Immature natural killer cell (primary cell): ENCODE measurements at regions not wholly inside any gene's neighbourhood (a gene's known extent, or its start where the extent isn't known, plus 50 kb on each side); places are given as distances from the start of the nearest gene placed in this dataset.

ENCODE experiments used
- DNase-seq, 3 donors: peaks; one replicate each; pipeline ENCODE4 v3.0.0; 2022; ENCODE audit warnings: mixed read lengths in 1 of 3
- H3K27ac Mint-ChIP-seq, 6 donors: one replicate each; pipeline ENCODE4 v1.8.0; 2020; ENCODE audit warnings: mixed read lengths in 6 of 6, mild to moderate bottlenecking in 5 of 6, inconsistent platforms in 4 of 6, moderate library complexity in 3 of 6
- H3K27me3 Mint-ChIP-seq, 3 donors: one replicate each; pipeline ENCODE4 v1.8.0; 2020 to 2021; ENCODE audit warnings: low read depth in 3 of 3, mild to moderate bottlenecking in 3 of 3, mixed read lengths in 3 of 3, moderate library complexity in 3 of 3, inconsistent platforms in 1 of 3
- H3K36me3 Mint-ChIP-seq, 3 donors: one replicate each; pipeline ENCODE4 v1.8.0; 2020; ENCODE audit warnings: mixed read lengths in 3 of 3, inconsistent platforms in 2 of 3, mild to moderate bottlenecking in 2 of 3
- H3K4me1 Mint-ChIP-seq, 2 donors: one replicate each; pipeline ENCODE4 v1.8.0; 2020; ENCODE audit warnings: inconsistent platforms in 2 of 2, mild to moderate bottlenecking in 2 of 2, mixed read lengths in 2 of 2, moderate library complexity in 1 of 2
- H3K4me3 Mint-ChIP-seq, 5 donors: one replicate each; pipeline ENCODE4 v1.8.0; 2020; ENCODE audit warnings: mild to moderate bottlenecking in 5 of 5, mixed read lengths in 5 of 5, inconsistent platforms in 3 of 5, moderate library complexity in 3 of 5
- H3K9me3 Mint-ChIP-seq, 6 donors: one replicate each; pipeline ENCODE4 v1.8.0; 2020; ENCODE audit warnings: mild to moderate bottlenecking in 6 of 6, mixed read lengths in 6 of 6, inconsistent platforms in 4 of 6, moderate library complexity in 3 of 6

DNA sequence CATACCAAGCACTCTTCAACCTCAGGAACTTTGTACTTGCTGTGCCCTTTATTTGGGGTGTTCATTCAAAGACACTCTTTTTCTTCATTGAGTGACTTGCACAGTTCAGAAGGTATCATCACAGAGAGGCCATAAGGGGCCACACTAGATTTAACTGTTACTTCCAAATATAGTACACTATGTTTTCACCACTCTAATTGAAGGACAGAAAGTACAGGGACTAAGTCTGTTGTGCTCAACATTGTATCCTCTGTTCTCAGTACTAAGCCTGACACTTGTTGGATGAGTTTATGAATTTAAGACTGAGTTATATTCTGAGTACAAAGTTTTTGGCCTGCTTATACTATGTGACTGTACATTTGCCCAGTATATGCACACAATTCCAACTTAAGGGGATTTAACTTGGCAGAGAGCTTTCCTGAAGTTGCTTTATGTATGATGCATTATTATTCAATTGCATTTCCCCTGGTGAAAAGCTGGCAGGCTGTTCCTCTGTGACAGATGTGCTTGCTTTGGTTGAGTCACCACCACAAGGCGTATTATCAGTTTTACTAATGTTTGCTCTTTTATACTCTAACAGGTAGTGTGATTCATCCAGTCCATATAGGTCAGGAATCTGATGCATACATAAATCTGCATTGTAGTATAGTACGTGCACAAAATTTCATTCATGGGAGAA, 714.8 kb downstream of the TLR4 start:
- peaks cover 0 to 1% (median 0%) of the 10 kb centered on the region in 3 donors for H3K27me3 Mint-ChIP-seq
- peaks cover 0 to 23% (median 0%) of the 10 kb centered on the region in 6 donors for H3K9me3 Mint-ChIP-seq
- no peak overlapping the region for H3K4me3 Mint-ChIP-seq
- H3K27ac Mint-ChIP-seq: no peak overlapping the region
- H3K36me3 Mint-ChIP-seq: no peaks in the 10 kb centered on the region
- DNase-seq: no peak
- H3K4me1 Mint-ChIP-seq: no peaks in the 10 kb centered on the region

GRCh38 chr9:118419676-118420075, 715.5 kb downstream of the TLR4 start:
- Mint-ChIP-seq H3K27me3 (peaks cover 0 to 1% (median 0%) of the 10 kb centered on the region in 3 donors), H3K4me3 (no peak overlapping the region), H3K4me1 (no peaks in the 10 kb centered on the region), H3K27ac (no peak overlapping the region), H3K9me3 (peaks cover 0 to 23% (median 0%) of the 10 kb centered on the region in 6 donors), H3K36me3 (no peaks in the 10 kb centered on the region)
- no peak for DNase-seq

DNA sequence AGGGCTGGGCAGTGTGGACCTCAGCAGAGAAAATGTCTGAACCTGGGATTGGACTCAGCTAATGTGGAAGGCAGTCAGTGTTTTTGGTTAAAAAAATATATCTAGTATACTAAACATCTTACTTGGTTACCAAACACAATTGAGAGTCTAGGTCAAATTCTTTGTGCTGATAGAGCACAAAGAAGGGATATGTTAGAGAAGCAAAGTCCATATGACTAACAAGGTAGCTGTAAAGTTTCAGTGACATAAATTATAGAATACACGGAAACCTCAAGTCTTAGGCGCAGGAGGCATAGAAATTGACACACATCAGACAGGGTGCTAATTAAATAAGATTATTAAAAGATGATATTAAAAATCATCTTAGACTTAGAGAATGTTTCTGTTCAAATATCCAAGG, 718.3 kb downstream of the TLR4 start:
- H3K36me3 Mint-ChIP-seq: no peaks in the 10 kb centered on the region
- no peak overlapping the region for H3K4me3 Mint-ChIP-seq
- no peak overlapping the region for H3K27ac Mint-ChIP-seq

DNA sequence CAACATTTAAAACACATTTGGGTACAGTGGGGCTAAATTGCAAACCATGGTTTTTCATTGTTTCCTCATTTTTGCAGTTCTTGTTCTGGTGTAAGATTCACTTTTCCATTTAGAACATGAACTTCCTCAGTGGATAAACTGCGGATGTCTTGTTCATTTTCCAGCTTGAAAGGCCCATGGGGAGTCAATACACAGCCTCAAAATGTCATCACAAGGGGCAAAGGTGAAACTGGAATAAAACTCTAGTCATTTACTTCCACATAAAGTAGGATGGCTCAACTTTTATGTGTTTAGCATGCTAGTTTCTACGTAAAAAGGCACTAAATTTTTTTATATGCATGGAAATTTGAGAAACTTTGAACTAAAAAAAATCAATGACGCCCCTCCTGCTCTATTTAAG, 718.8 kb downstream of the TLR4 start:
- no peak overlapping the region for H3K27ac Mint-ChIP-seq
- DNase-seq: no peak
- H3K36me3 Mint-ChIP-seq: no peaks in the 10 kb centered on the region
- H3K9me3 Mint-ChIP-seq: peaks cover 0 to 10% (median 4%) of the 10 kb centered on the region in 6 donors
- no peaks in the 10 kb centered on the region for H3K4me1 Mint-ChIP-seq
- H3K4me3 Mint-ChIP-seq: no peak overlapping the region
- H3K27me3 Mint-ChIP-seq: no peaks in the 10 kb centered on the region

More for the DNA sequence above, 718.3 kb downstream of the TLR4 start:
- DNase-seq: no peak
- no peaks in the 10 kb centered on the region for H3K4me1 Mint-ChIP-seq
- H3K27me3 Mint-ChIP-seq: peaks cover 0 to under 1% (median 0%) of the 10 kb centered on the region in 3 donors
- peaks cover 0 to 10% (median 4%) of the 10 kb centered on the region in 6 donors for H3K9me3 Mint-ChIP-seq

DNA sequence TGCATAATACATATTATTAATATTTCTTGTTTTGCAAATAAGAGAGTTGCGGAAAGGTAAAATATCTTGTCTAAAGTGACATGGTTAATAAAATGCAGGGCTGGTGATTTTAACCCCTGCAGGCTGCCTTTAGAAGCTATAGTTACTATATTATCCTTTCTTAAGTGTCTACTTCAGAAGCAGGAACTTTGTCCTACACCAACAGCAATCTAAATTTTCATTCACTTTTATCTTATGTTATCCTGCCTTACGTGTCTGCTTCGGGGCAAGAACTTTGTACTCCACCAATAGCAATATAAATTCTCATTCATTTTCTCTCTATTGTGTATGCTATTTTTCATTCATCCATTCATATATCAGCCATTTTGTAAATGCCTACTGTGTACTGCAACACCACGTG, 719.5 kb downstream of the TLR4 start:
- Mint-ChIP-seq H3K27ac (no peak overlapping the region), H3K4me3 (no peak overlapping the region), H3K27me3 (no peaks in the 10 kb centered on the region), H3K9me3 (peaks cover 0 to 7% (median 4%) of the 10 kb centered on the region in 6 donors), H3K4me1 (no peaks in the 10 kb centered on the region), H3K36me3 (no peaks in the 10 kb centered on the region)
- no peak for DNase-seq

DNA sequence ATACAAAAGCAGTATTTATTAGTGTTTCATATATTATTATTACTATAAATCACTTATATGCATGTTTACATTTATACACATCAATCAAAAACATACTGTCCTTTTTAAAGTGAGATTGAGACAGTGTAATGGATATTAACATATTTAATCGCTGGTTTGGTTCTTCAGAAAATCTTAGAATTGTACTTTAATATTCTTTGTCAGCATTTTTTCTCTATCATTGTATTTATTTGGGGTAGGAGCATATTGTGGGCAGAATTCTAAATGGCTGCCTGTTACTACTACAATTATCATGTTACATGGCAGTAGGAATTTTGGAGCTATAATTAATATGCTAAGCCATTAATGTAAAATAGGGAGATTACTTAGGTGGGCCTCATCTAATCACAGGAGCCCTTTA, 722.6 kb downstream of the TLR4 start:
- H3K36me3 Mint-ChIP-seq: no peaks in the 10 kb centered on the region
- H3K27ac Mint-ChIP-seq: no peak overlapping the region
- no peaks in the 10 kb centered on the region for H3K27me3 Mint-ChIP-seq
- H3K9me3 Mint-ChIP-seq: peaks cover 0 to 11% (median 4%) of the 10 kb centered on the region in 6 donors
- no peak overlapping the region for H3K4me3 Mint-ChIP-seq
- DNase-seq: no peak
- no peaks in the 10 kb centered on the region for H3K4me1 Mint-ChIP-seq

DNA sequence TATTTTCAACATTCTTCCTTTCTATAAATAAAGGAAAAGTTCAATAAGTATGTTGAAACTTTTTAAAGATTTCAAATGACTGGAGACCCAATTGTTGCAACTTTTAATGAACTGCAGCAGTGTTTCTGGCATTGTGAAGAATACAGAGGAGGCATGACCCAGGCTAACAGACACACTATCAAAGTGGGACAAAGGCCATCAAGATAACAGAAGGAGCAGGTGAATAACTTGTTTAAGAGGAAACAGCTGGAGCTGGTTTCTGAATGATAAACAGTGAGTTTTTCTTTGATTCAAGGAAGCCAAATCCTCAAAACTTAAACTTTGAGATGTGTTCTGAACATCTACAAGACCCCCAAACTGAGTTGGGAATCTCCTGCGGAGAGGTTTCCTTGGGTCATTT, 734.6 kb downstream of the TLR4 start:
- peaks cover 0 to 2% (median 0%) of the 10 kb centered on the region in 3 donors for H3K27me3 Mint-ChIP-seq
- no peaks in the 10 kb centered on the region for H3K36me3 Mint-ChIP-seq
- H3K9me3 Mint-ChIP-seq: peaks cover 0 to 7% (median under 1%) of the 10 kb centered on the region in 6 donors
- DNase-seq: no peak
- no peaks in the 10 kb centered on the region for H3K4me1 Mint-ChIP-seq
- no peak overlapping the region for H3K27ac Mint-ChIP-seq
- H3K4me3 Mint-ChIP-seq: no peak overlapping the region

DNA sequence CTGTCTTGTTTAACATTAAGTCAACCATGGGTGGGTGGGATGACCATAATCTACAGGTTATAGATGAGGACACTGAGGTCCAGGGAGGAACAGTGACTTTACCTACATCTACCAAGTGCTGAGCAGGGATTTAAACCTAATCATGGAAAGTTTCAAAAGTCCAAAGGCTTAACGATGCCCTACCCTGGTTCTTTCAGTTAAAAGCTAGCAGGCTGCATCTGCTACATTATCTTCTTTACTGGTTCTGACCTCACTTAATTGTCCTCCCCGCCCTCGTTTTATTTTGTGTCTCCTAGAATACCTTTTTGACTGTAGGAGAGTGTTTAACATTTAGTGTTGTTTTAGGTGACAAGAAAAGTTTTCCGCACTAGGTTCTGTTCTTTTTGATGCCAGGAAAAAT, 735.2 kb downstream of the TLR4 start:
- Mint-ChIP-seq H3K4me3 (no peak overlapping the region), H3K27ac (no peak overlapping the region), H3K27me3 (peaks cover 0 to 2% (median 0%) of the 10 kb centered on the region in 3 donors), H3K36me3 (no peaks in the 10 kb centered on the region), H3K9me3 (peaks cover 0 to 7% (median 0%) of the 10 kb centered on the region in 6 donors), H3K4me1 (no peaks in the 10 kb centered on the region)
- DNase-seq: no peak

- no peak for DNase-seq
- Mint-ChIP-seq H3K27ac (no peak overlapping the region), H3K9me3 (peaks cover 0 to 2% (median 0%) of the 10 kb centered on the region in 6 donors), H3K4me1 (no peaks in the 10 kb centered on the region), H3K27me3 (no peaks in the 10 kb centered on the region), H3K4me3 (no peak overlapping the region), H3K36me3 (no peaks in the 10 kb centered on the region)
These were observed 740.2 kb downstream of the TLR4 start for GRCh38 chr9:118444403-118444802.

- H3K27me3 Mint-ChIP-seq: no peaks in the 10 kb centered on the region
- no peak for DNase-seq
- H3K36me3 Mint-ChIP-seq: no peaks in the 10 kb centered on the region
- H3K27ac Mint-ChIP-seq: no peak overlapping the region
- H3K4me3 Mint-ChIP-seq: no peak overlapping the region
- no peaks in the 10 kb centered on the region for H3K4me1 Mint-ChIP-seq
- H3K9me3 Mint-ChIP-seq: peaks cover 0 to 2% (median 0%) of the 10 kb centered on the region in 6 donors
These were observed 742.9 kb downstream of the TLR4 start for GRCh38 chr9:118446943-118447639.

DNA sequence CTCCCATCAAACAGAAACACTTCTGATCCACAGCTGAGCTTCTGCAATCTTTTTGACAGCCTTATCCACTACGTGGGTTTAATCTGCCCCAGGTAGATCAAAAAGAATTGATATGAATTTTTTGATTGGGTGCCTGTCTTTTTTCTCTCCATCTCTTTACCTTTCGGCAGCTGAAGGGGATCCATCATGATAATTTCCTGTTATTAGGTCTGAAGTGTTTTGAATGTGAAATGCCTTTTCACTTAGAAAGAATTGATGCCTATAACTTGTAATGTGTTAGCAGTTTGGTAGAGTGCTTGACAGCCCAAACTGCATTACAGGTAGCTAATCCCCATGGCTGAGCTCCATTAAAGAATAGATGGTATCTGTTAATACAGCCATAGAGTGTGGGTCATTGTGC, 745.4 kb downstream of the TLR4 start:
- Mint-ChIP-seq H3K4me1 (no peaks in the 10 kb centered on the region), H3K4me3 (no peak overlapping the region)

GRCh38 chr9:118455259-118455658, 751.1 kb downstream of the TLR4 start:
- H3K4me1 Mint-ChIP-seq: no peaks in the 10 kb centered on the region
- H3K4me3 Mint-ChIP-seq: no peak overlapping the region
- no peak for DNase-seq
- H3K27me3 Mint-ChIP-seq: peaks cover 0 to 2% (median 0%) of the 10 kb centered on the region in 3 donors
- no peak overlapping the region for H3K27ac Mint-ChIP-seq
- H3K9me3 Mint-ChIP-seq: peaks cover 0 to 7% (median under 1%) of the 10 kb centered on the region in 6 donors
- no peaks in the 10 kb centered on the region for H3K36me3 Mint-ChIP-seq

More for the DNA sequence above, 745.4 kb downstream of the TLR4 start:
- Mint-ChIP-seq H3K36me3 (no peaks in the 10 kb centered on the region), H3K27me3 (no peaks in the 10 kb centered on the region), H3K27ac (no peak overlapping the region), H3K9me3 (peaks cover 0 to 2% (median 0%) of the 10 kb centered on the region in 6 donors)
- no peak for DNase-seq

DNA sequence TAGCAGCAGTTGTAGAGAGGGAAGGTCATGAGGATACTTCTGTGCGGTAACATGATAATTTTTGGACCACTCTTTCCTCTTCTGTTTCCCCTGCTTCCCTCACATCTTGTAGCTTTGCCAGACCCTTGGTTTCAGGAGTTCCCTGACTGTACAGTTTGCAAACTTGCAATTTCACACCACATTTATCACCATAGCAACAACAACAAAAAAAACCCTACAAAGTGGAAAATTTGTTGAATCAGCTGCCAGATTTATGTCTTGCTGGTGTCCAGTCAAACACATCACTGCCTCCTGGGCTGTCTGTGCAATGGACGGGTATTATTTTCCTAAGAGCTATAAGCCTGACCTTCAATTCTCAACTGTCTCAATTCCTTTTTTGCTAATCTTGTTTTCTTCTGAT, 751.6 kb downstream of the TLR4 start:
- Mint-ChIP-seq H3K4me3 (no peak overlapping the region), H3K27me3 (peaks cover 0 to 2% (median 0%) of the 10 kb centered on the region in 3 donors), H3K4me1 (no peaks in the 10 kb centered on the region), H3K9me3 (peaks cover 0 to 8% (median under 1%) of the 10 kb centered on the region in 6 donors), H3K27ac (no peak overlapping the region), H3K36me3 (no peaks in the 10 kb centered on the region)
- DNase-seq: no peak

GRCh38 chr9:118457171-118458000, 753.2 kb downstream of the TLR4 start:
- Mint-ChIP-seq H3K36me3 (no peaks in the 10 kb centered on the region), H3K9me3 (peaks cover 0 to 8% (median under 1%) of the 10 kb centered on the region in 6 donors), H3K4me3 (no peak overlapping the region), H3K27me3 (peaks cover 0 to 2% (median 0%) of the 10 kb centered on the region in 3 donors), H3K4me1 (no peaks in the 10 kb centered on the region), H3K27ac (no peak overlapping the region)
- DNase-seq: no peak
